ENCODE measurements at regions not wholly inside any gene's neighbourhood (a gene's known extent, or its start where the extent isn't known, plus 50 kb on each side); places are given as distances from the start of the nearest gene placed in this dataset.
A peak's percentile ranks its signal among the peaks of the same experiment; 100 is the strongest.

GRCh38 chrY:19140285-19140920 lies 366.9 kb upstream of the HSFY2 start:
- no peak for DNase-seq

GRCh38 chrY:19134426-19134825 lies 360.9 kb upstream of the HSFY2 start:
- DNase-seq = no peak

GRCh38 chrY:19130569-19131358 lies 357.2 kb upstream of the HSFY2 start:
- no peak for DNase-seq

- no peak for DNase-seq
These were observed 353.4 kb upstream of the HSFY2 start for GRCh38 chrY:19126889-19127288.

- DNase-seq = no peak
These were observed 351.1 kb upstream of the HSFY2 start for GRCh38 chrY:19124609-19125008.

GRCh38 chrY:19122450-19122849 lies 348.9 kb upstream of the HSFY2 start:
- DNase-seq = no peak

- DNase-seq = no peak
These were observed 324.8 kb upstream of the HSFY2 start for GRCh38 chrY:19098349-19098748.

- DNase-seq = no peak
These were observed 321.9 kb upstream of the HSFY2 start for GRCh38 chrY:19095460-19095859.

GRCh38 chrY:19083006-19083405 lies 309.5 kb upstream of the HSFY2 start:
- no peak for DNase-seq

GRCh38 chrY:19077698-19078113 lies 304.2 kb upstream of the HSFY2 start:
- DNase-seq = peak; percentile 36

- peak; percentile 85 for DNase-seq
These were observed 303.5 kb upstream of the HSFY2 start for GRCh38 chrY:19076846-19077697.

GRCh38 chrY:19075471-19076253 lies 302.1 kb upstream of the HSFY2 start:
- peak; percentile 83 for DNase-seq

GRCh38 chrY:19067435-19067834 lies 293.9 kb upstream of the HSFY2 start:
- DNase-seq = no peak

GRCh38 chrY:19066447-19067190 lies 293.1 kb upstream of the HSFY2 start:
- no peak for DNase-seq

GRCh38 chrY:19065119-19065518 lies 291.6 kb upstream of the HSFY2 start:
- no peak for DNase-seq

GRCh38 chrY:19059733-19060132 lies 286.2 kb upstream of the HSFY2 start:
- DNase-seq = no peak

GRCh38 chrY:19058831-19059370 lies 285.4 kb upstream of the HSFY2 start:
- no peak for DNase-seq

GRCh38 chrY:19056138-19056469 lies 282.6 kb upstream of the HSFY2 start:
- DNase-seq = no peak

GRCh38 chrY:19055232-19056137 lies 281.9 kb upstream of the HSFY2 start:
- DNase-seq = no peak

- no peak for DNase-seq
These were observed 280.3 kb upstream of the HSFY2 start for GRCh38 chrY:19053806-19054205.
